Liver (tissue), 8 donors: ENCODE measurements at regions not wholly inside any gene's neighbourhood (a gene's known extent, or its start where the extent isn't known, plus 50 kb on each side); places are given as distances from the start of the nearest gene placed in this dataset.

Experiments used
- DNase-seq: peaks from one replicate; pipeline ENCODE4 v3.0.0-alpha.2; 2017; ENCODE audit warnings: low spot score
- H3K27ac ChIP-seq, 2 donors: one replicate each; pipeline ENCODE4 v1.7.0; 2013; ENCODE audit warnings: inconsistent platforms in 2 of 2, low read length in 2 of 2, control low read depth in 1 of 2, low read depth in 1 of 2, mild to moderate bottlenecking in 1 of 2
- H3K27me3 ChIP-seq, 4 donors: one replicate each; pipeline versions ENCODE4 v1.6.1 to v1.7.0; 2013; ENCODE audit warnings: low read length in 3 of 4, inconsistent platforms in 1 of 4, mild to moderate bottlenecking in 1 of 4, moderate library complexity in 1 of 4; ENCODE audit not compliant: control insufficient read depth in 4 of 4, insufficient read depth in 4 of 4
- H3K36me3 ChIP-seq, 4 donors: one replicate each; pipeline versions ENCODE4 v1.6.1 to v1.7.0; 2013; ENCODE audit warnings: low read length in 3 of 4, mild to moderate bottlenecking in 3 of 4, low read depth in 1 of 4, moderate library complexity in 1 of 4; ENCODE audit not compliant: control insufficient read depth in 4 of 4, insufficient read depth in 3 of 4
- H3K4me1 ChIP-seq, 4 donors: one replicate each; pipeline versions ENCODE4 v1.6.1 to v1.7.0; 2013; ENCODE audit warnings: low read length in 3 of 4, mild to moderate bottlenecking in 3 of 4, moderate library complexity in 1 of 4; ENCODE audit not compliant: control insufficient read depth in 4 of 4, insufficient read depth in 4 of 4
- H3K4me3 ChIP-seq, 3 donors: one replicate each; pipeline versions ENCODE4 v1.6.1 to v1.7.0; 2013; ENCODE audit warnings: low read length in 3 of 3, control low read depth in 1 of 3, low read depth in 1 of 3, mild to moderate bottlenecking in 1 of 3
- H3K9ac ChIP-seq, 2 donors: one replicate each; pipeline ENCODE4 v1.7.0; 2013; ENCODE audit warnings: low read length in 2 of 2, mild to moderate bottlenecking in 2 of 2, moderate library complexity in 2 of 2, control low read depth in 1 of 2, low read depth in 1 of 2
- H3K9me3 ChIP-seq, 4 donors: one replicate each; pipeline versions ENCODE4 v1.6.1 to v1.7.0; 2013; ENCODE audit warnings: low read length in 3 of 4; ENCODE audit not compliant: control insufficient read depth in 4 of 4
- EGR1 ChIP-seq, 2 donors: IDR thresholded peaks; 2 replicates each; pipeline ENCODE4 v1.6.1; 2016 to 2018; ENCODE audit warnings: antibody characterized with exemption in 2 of 2, low read depth in 2 of 2
- FOXA1 ChIP-seq: IDR thresholded peaks from 2 replicates; pipeline ENCODE4 v1.6.1; 2016; ENCODE audit warnings: antibody characterized with exemption
- FOXA2 ChIP-seq: IDR thresholded peaks from 2 replicates; pipeline ENCODE4 v1.6.1; 2016; ENCODE audit warnings: antibody characterized with exemption
- GABPA ChIP-seq, 2 donors: IDR thresholded peaks in 1 of 2; conservative IDR thresholded peaks in 1 of 2; 2 replicates each; pipeline ENCODE4 v1.6.1; 2016; ENCODE audit warnings: antibody characterized with exemption in 2 of 2, mild to moderate bottlenecking in 1 of 2, moderate library complexity in 1 of 2
- HNF4A ChIP-seq, 2 donors: conservative IDR thresholded peaks; 2 replicates each; pipeline ENCODE4 v1.6.1; 2016; ENCODE audit warnings: antibody characterized with exemption in 2 of 2, mild to moderate bottlenecking in 2 of 2
- HNF4G ChIP-seq: IDR thresholded peaks from 2 replicates; pipeline ENCODE4 v1.6.1; 2016; ENCODE audit warnings: antibody characterized with exemption
- JUND ChIP-seq, 2 donors: IDR thresholded peaks; 2 replicates each; pipeline ENCODE4 v1.6.1; 2016; ENCODE audit warnings: antibody characterized with exemption in 2 of 2
- NR2F2 ChIP-seq: IDR thresholded peaks from 2 replicates; pipeline ENCODE4 v1.6.1; 2016; ENCODE audit warnings: antibody characterized with exemption
- RAD21 ChIP-seq, 2 donors: IDR thresholded peaks; 2 replicates each; pipeline ENCODE4 v1.6.1; 2016; ENCODE audit warnings: antibody characterized with exemption in 2 of 2, mild to moderate bottlenecking in 2 of 2
- RXRA ChIP-seq, 2 donors: IDR thresholded peaks; 2 replicates each; pipeline ENCODE4 v1.6.1; 2017 to 2018; ENCODE audit warnings: antibody characterized with exemption in 2 of 2, mild to moderate bottlenecking in 1 of 2
- SP1 ChIP-seq: IDR thresholded peaks from 2 replicates; pipeline ENCODE4 v1.6.1; 2018; ENCODE audit warnings: antibody characterized with exemption, mild to moderate bottlenecking
- TAF1 ChIP-seq: conservative IDR thresholded peaks from 2 replicates; pipeline ENCODE4 v1.6.1; 2016; ENCODE audit warnings: antibody characterized with exemption, mild to moderate bottlenecking
- YY1 ChIP-seq: IDR thresholded peaks from 2 replicates; pipeline ENCODE4 v1.6.1; 2016; ENCODE audit warnings: antibody characterized with exemption, mild to moderate bottlenecking
- WGBS: extraction: QIAGEN DNeasy Blood & Tissue Kit; methylation state at CpG from one replicate; pipeline ENCODE4 v1.1.7; 2013; 5-methylcytosine and 5-hydroxymethylcytosine counted together
- TF ChIP-seq, protein P1 (sequence below): IDR thresholded peaks from 2 replicates; pipeline ENCODE4 v1.6.1; 2016; ENCODE audit warnings: antibody characterized with exemption
- TF ChIP-seq, protein P2 (sequence below): IDR thresholded peaks from 2 replicates; pipeline ENCODE4 v1.6.1; 2016; ENCODE audit warnings: antibody characterized with exemption
- TF ChIP-seq, protein P3 (sequence below): IDR thresholded peaks from 2 replicates; pipeline ENCODE4 v1.6.1; 2016; ENCODE audit warnings: antibody characterized with exemption
- TF ChIP-seq, protein P4 (sequence below): fragments of 150-350 bp; IDR thresholded peaks from 2 replicates; pipeline ENCODE4 v1.5.1; 2017; ENCODE audit warnings: improper control_type of control experiment, low read depth, low read length; ENCODE audit not compliant: missing input control
- TF ChIP-seq, protein P5 (sequence below): IDR thresholded peaks from 2 replicates; pipeline ENCODE4 v1.6.1; 2016; ENCODE audit warnings: antibody characterized with exemption, mild to moderate bottlenecking
- donor health status: healthy.
- donor health status: healthy.
- donor health status: healthy.
- donor health status: healthy.
- donor health status: healthy.

DNA sequence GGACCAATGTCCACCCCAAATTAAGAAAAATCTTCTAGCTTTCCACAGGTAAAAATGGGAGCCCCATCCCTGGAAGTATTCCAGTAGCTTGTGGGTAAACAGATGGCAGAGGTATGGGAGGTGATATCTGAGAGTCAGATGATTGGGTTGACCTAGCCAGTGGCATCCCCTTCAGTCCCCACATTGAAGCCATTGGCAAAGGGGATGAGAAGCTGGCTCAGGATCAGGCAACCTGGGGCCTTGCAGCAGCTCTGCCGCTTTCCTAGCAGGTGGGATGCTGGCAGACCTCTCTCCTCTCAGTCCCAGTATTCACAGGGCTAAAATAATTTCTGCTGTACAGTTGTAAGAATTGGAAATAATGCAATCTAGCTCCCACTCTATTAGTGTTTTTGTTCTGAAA lies 108.9 kb upstream of the KCNG1 start (continued):
- no peak for TF ChIP-seq GABPA (IDR thresholded peaks at IDR 0.05 in 1 of 2, conservative IDR thresholded peaks at IDR 0.05 in 1 of 2)

DNA sequence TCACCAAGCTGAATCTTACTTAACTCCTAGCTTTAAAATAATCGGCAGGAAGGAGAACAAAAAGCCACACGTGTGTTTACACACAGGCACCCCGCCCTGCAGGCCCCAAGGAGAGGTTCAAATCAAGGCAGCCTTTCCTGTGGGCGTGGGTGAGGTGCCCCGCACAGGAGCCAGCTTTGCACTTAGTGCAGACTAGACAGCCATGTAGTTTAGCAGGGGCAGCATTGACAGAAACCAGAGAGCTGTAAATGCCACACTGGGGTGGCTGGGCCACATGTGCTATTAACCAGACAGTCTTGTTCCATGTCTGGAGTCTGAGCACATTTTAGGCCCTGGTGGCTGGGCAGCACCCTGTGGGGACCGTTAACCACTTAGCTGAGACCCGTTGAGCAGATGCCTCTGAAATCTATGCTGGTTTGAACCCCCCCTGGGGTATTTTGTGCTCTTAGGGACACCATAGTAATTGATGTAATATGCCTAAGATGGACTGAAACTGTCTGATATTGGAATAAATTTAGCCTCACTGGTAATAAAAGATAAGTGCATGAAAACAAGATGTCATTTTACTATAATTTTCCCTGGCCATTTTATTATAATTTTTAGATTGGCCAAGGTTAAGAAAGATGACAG lies 106.4 kb upstream of the KCNG1 start:
- Histone ChIP-seq H3K27ac (no peak overlapping the region), H3K9ac (no peak overlapping the region), H3K27me3 (no peaks in the 10 kb centered on the region), H3K36me3 (no peaks in the 10 kb centered on the region), H3K9me3 (no peaks in the 10 kb centered on the region), H3K4me3 (no peak overlapping the region), H3K4me1 (no peaks in the 10 kb centered on the region)
- WGBS, result 66% methylated on average over 7 of the region's 7 CpGs
- TF ChIP-seq EGR1 (IDR thresholded peaks at IDR 0.05; ENCODE audit: low read depth in 2 of 2) (no peak), GABPA (IDR thresholded peaks at IDR 0.05 in 1 of 2, conservative IDR thresholded peaks at IDR 0.05 in 1 of 2) (no peak), SP1 (no peak), HNF4G (no peak), HNF4A (conservative IDR thresholded peaks at IDR 0.05) (no peak), RXRA (IDR thresholded peaks at IDR 0.05) (no peak)
- TF ChIP-seq, protein P1, sequence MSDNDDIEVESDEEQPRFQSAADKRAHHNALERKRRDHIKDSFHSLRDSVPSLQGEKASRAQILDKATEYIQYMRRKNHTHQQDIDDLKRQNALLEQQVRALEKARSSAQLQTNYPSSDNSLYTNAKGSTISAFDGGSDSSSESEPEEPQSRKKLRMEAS, result no peak
- TF ChIP-seq, protein P2, sequence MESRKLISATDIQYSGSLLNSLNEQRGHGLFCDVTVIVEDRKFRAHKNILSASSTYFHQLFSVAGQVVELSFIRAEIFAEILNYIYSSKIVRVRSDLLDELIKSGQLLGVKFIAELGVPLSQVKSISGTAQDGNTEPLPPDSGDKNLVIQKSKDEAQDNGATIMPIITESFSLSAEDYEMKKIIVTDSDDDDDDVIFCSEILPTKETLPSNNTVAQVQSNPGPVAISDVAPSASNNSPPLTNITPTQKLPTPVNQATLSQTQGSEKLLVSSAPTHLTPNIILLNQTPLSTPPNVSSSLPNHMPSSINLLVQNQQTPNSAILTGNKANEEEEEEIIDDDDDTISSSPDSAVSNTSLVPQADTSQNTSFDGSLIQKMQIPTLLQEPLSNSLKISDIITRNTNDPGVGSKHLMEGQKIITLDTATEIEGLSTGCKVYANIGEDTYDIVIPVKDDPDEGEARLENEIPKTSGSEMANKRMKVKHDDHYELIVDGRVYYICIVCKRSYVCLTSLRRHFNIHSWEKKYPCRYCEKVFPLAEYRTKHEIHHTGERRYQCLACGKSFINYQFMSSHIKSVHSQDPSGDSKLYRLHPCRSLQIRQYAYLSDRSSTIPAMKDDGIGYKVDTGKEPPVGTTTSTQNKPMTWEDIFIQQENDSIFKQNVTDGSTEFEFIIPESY, result no peak
- TF ChIP-seq, protein P3, sequence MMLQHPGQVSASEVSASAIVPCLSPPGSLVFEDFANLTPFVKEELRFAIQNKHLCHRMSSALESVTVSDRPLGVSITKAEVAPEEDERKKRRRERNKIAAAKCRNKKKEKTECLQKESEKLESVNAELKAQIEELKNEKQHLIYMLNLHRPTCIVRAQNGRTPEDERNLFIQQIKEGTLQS, result no peak
- peak; percentile 8 for DNase-seq

DNA sequence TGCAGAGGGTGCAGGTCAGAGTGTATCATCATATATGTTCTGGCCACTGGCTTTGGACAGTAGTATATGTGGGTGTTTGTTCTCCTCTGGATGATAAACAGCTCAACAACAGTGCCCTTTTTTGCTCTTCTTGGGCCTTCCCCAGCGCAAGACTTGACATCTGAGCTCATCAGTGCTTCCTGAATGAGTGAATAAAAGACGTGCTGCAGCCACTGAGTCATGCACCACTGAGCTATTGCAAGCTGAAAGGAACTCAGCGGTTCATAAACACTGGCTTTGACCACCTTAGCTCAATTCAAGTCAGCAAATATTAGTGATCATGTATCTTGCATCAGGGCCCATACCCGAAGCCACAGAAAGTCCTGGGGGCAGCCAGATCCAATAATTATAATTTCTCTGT lies 105.3 kb upstream of the KCNG1 start:
- no peak for TF ChIP-seq RAD21 (IDR thresholded peaks at IDR 0.05)
- TF ChIP-seq JUND (IDR thresholded peaks at IDR 0.05), result no peak
- no peak for TF ChIP-seq YY1
- no peak for TF ChIP-seq TAF1
- TF ChIP-seq, protein P1, result no peak
- no peak for TF ChIP-seq HNF4A (conservative IDR thresholded peaks at IDR 0.05)
- no peak for TF ChIP-seq FOXA2
- TF ChIP-seq, protein P4, sequence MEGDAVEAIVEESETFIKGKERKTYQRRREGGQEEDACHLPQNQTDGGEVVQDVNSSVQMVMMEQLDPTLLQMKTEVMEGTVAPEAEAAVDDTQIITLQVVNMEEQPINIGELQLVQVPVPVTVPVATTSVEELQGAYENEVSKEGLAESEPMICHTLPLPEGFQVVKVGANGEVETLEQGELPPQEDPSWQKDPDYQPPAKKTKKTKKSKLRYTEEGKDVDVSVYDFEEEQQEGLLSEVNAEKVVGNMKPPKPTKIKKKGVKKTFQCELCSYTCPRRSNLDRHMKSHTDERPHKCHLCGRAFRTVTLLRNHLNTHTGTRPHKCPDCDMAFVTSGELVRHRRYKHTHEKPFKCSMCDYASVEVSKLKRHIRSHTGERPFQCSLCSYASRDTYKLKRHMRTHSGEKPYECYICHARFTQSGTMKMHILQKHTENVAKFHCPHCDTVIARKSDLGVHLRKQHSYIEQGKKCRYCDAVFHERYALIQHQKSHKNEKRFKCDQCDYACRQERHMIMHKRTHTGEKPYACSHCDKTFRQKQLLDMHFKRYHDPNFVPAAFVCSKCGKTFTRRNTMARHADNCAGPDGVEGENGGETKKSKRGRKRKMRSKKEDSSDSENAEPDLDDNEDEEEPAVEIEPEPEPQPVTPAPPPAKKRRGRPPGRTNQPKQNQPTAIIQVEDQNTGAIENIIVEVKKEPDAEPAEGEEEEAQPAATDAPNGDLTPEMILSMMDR, result no peak
- no peak for TF ChIP-seq SP1
- TF ChIP-seq, protein P5, sequence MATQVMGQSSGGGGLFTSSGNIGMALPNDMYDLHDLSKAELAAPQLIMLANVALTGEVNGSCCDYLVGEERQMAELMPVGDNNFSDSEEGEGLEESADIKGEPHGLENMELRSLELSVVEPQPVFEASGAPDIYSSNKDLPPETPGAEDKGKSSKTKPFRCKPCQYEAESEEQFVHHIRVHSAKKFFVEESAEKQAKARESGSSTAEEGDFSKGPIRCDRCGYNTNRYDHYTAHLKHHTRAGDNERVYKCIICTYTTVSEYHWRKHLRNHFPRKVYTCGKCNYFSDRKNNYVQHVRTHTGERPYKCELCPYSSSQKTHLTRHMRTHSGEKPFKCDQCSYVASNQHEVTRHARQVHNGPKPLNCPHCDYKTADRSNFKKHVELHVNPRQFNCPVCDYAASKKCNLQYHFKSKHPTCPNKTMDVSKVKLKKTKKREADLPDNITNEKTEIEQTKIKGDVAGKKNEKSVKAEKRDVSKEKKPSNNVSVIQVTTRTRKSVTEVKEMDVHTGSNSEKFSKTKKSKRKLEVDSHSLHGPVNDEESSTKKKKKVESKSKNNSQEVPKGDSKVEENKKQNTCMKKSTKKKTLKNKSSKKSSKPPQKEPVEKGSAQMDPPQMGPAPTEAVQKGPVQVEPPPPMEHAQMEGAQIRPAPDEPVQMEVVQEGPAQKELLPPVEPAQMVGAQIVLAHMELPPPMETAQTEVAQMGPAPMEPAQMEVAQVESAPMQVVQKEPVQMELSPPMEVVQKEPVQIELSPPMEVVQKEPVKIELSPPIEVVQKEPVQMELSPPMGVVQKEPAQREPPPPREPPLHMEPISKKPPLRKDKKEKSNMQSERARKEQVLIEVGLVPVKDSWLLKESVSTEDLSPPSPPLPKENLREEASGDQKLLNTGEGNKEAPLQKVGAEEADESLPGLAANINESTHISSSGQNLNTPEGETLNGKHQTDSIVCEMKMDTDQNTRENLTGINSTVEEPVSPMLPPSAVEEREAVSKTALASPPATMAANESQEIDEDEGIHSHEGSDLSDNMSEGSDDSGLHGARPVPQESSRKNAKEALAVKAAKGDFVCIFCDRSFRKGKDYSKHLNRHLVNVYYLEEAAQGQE, result no peak
- TF ChIP-seq EGR1 (IDR thresholded peaks at IDR 0.05; ENCODE audit: low read depth in 2 of 2), result no peak
- TF ChIP-seq, protein P3, result no peak
- no peak for TF ChIP-seq GABPA (IDR thresholded peaks at IDR 0.05 in 1 of 2, conservative IDR thresholded peaks at IDR 0.05 in 1 of 2)
- TF ChIP-seq, protein P2, result no peak
- TF ChIP-seq NR2F2, result no peak
- TF ChIP-seq RXRA (IDR thresholded peaks at IDR 0.05), result no peak
- no peak for TF ChIP-seq HNF4G
- no peak for TF ChIP-seq FOXA1
- no peaks in the 10 kb centered on the region for H3K36me3 ChIP-seq
- peak; percentile 4 for DNase-seq
- H3K27me3 ChIP-seq, result no peaks in the 10 kb centered on the region
- no peak overlapping the region for H3K27ac ChIP-seq
- no peaks in the 10 kb centered on the region for H3K4me1 ChIP-seq
- WGBS, result 73% methylated on average over 4 of the region's 4 CpGs
- no peaks in the 10 kb centered on the region for H3K9me3 ChIP-seq
- H3K4me3 ChIP-seq, result no peak overlapping the region
- H3K9ac ChIP-seq, result no peak overlapping the region
